K562 (cell line): ENCODE measurements at regions not wholly inside any gene's neighbourhood (a gene's known extent, or its start where the extent isn't known, plus 50 kb on each side); places are given as distances from the start of the nearest gene placed in this dataset.

Source experiments
- ATAC-seq: fragments of 200-7000 bp; cut with Tn5 transposase; 3 replicates; pipeline ENCODE4 v1.9.1; 2020; ENCODE audit warnings: moderate library complexity
- BruUV-seq: library from RNA; stranded (reverse); fragments of 400-500 nt; replicated peaks from 2 replicates; lab custom pipeline; 2021; lab: Mats Ljungman, UMichigan
- CTCF ChIA-PET: fragments of 300-600 bp; formaldehyde crosslinking; extraction: SDS; loops from one replicate; lab custom pipeline; 2021; ENCODE audit warnings: low intra/inter-chr PET ratio; lab: Yijun Ruan, JAX
- POLR2A ChIA-PET: fragments of 300-600, 350-650 bp; sonication (Branson Sonifier 250); formaldehyde crosslinking; extraction: SDS; loops from one replicate; lab custom pipeline; 2021; ENCODE audit warnings: antibody characterized with exemption, inconsistent platforms; lab: Yijun Ruan, JAX
- DNase-seq, 4 experiments: peaks; one replicate each; pipeline versions ENCODE4 v3.0.0 to v3.0.0-alpha.2; 2011 to 2018; ENCODE audit warnings: low spot score in 3 of 4, mixed read lengths in 3 of 4; ENCODE audit errors: extremely low read depth in 1 of 4
- FAIRE-seq: peaks from 2 replicates; lab custom pipeline; 2011; peaks lifted over from hg19 to GRCh38; lab: Jason Lieb, UNC
- H2AFZ ChIP-seq: 2 replicates; pipeline ENCODE4 v1.6.0; 2011; ENCODE audit warnings: low read depth, low read length, control low read depth, inconsistent platforms
- H3K27ac ChIP-seq: fragments of 200-600 bp; 3 replicates; pipeline ENCODE4 v1.8.0; 2011; ENCODE audit warnings: low read depth, mild to moderate bottlenecking, control low read depth, inconsistent platforms, low read length, moderate library complexity, mixed read lengths; ENCODE audit errors: extremely low read depth
- H3K27me3 ChIP-seq, 2 experiments: fragments of 300-600 bp in 1 of 2; 2 replicates in 1 of 2; 3 replicates in 1 of 2; pipeline versions ENCODE4 v1.6.0 to v1.8.0; 2011; ENCODE audit warnings: inconsistent platforms in 2 of 2, low read length in 2 of 2, mild to moderate bottlenecking in 1 of 2, mixed read lengths in 1 of 2, moderate library complexity in 1 of 2; ENCODE audit not compliant: control insufficient read depth in 2 of 2, insufficient read depth in 2 of 2
- H3K36me3 ChIP-seq: fragments of 300-600 bp; 3 replicates; pipeline ENCODE4 v1.8.0; 2011; ENCODE audit warnings: mild to moderate bottlenecking, low read length, inconsistent platforms; ENCODE audit not compliant: control insufficient read depth, insufficient read depth
- H3K4me1 ChIP-seq, 2 experiments: fragments of 200-600 bp in 1 of 2; replicated peaks in 1 of 2; 2 replicates in 1 of 2; 3 replicates in 1 of 2; pipeline versions ENCODE4 v1.5.1 to v1.8.0; 2011; ENCODE audit warnings: inconsistent platforms in 2 of 2, low read length in 2 of 2, mild to moderate bottlenecking in 1 of 2, mixed read lengths in 1 of 2, moderate library complexity in 1 of 2; ENCODE audit not compliant: control insufficient read depth in 2 of 2, insufficient read depth in 2 of 2
- H3K4me2 ChIP-seq: 2 replicates; pipeline ENCODE4 v1.6.1; 2011; ENCODE audit warnings: low read length, control low read depth, inconsistent platforms, mixed read lengths; ENCODE audit not compliant: insufficient read depth
- H3K4me3 ChIP-seq: fragments of 200-600 bp; sonication (generic), shearing (Covaris generic); 2 replicates; pipeline ENCODE4 v1.5.1; 2016; ENCODE audit warnings: control low read depth, inconsistent platforms
- H3K79me2 ChIP-seq: fragments of 200-600 bp; 3 replicates; pipeline ENCODE4 v1.8.0; 2011; ENCODE audit warnings: low read length, inconsistent platforms; ENCODE audit not compliant: control insufficient read depth, insufficient read depth
- H3K9ac ChIP-seq, 2 experiments: 2 replicates each; pipeline versions ENCODE4 v1.6.0 to v1.6.1; 2011; ENCODE audit warnings: low read depth in 2 of 2, low read length in 2 of 2, control low read depth in 1 of 2, inconsistent platforms in 1 of 2, mild to moderate bottlenecking in 1 of 2, mixed read lengths in 1 of 2; ENCODE audit not compliant: insufficient read depth in 1 of 2
- H3K9me1 ChIP-seq: one replicate; pipeline ENCODE4 v1.6.0; 2011; ENCODE audit warnings: inconsistent platforms, mild to moderate bottlenecking, low read length, moderate library complexity; ENCODE audit not compliant: control insufficient read depth, insufficient read depth
- H3K9me3 ChIP-seq: replicated peaks from 2 replicates; pipeline ENCODE4 v1.5.1; 2011; ENCODE audit warnings: low read depth, low read length, inconsistent platforms; ENCODE audit not compliant: control insufficient read depth, insufficient read depth
- H4K20me1 ChIP-seq: replicated peaks from 2 replicates; pipeline ENCODE4 v1.6.1; 2011; ENCODE audit warnings: low read length, inconsistent platforms, mixed read lengths; ENCODE audit not compliant: control insufficient read depth, insufficient read depth
- BHLHE40 ChIP-seq: IDR thresholded peaks from 2 replicates; pipeline ENCODE4 v1.6.1; 2011; ENCODE audit warnings: low read length, improper control_type of control experiment
- HDAC2 ChIP-seq: fragments of 450-650 bp; IDR thresholded peaks from 2 replicates; pipeline ENCODE4 v1.6.1; 2016; ENCODE audit warnings: mild to moderate bottlenecking
- OTX1 ChIP-seq: fragments of 450-650 bp; formaldehyde crosslinking; IDR thresholded peaks from 2 replicates; pipeline ENCODE4 v1.4.0; 2022; ENCODE audit warnings: mild to moderate bottlenecking
- whole genome bisulfite sequencing: fragments of 100-300 bp; shearing (Covaris generic); methylation state at CpG from one replicate; pipeline ENCODE4 v1.1.6; 2016; ENCODE audit warnings: low coverage, mixed read lengths; ENCODE audit not compliant: insufficient coverage; ENCODE audit errors: missing lambda C conversion rate; 5-methylcytosine and 5-hydroxymethylcytosine counted together
- in situ Hi-C: fragments of 300-500 bp; cut with MboI; formaldehyde crosslinking; loops from 4 replicates; pipeline ENCODE4 v1.15.0; 2018; ENCODE audit warnings: inconsistent platforms, mixed read lengths
- intact Hi-C: fragments of 100-400 bp; cut with micrococcal nuclease; formaldehyde crosslinking; loops from 2 replicates; pipeline ENCODE4 v1.14.2; 2022
- TF ChIP-seq, protein P1 (sequence below): fragments of 200-400 bp; formaldehyde crosslinking; IDR thresholded peaks from 2 replicates; pipeline ENCODE4 v1.6.1; 2017; ENCODE audit warnings: mild to moderate bottlenecking, low read depth, low read length, moderate library complexity
- TF ChIP-seq, protein P2 (sequence below): sonication (generic); formaldehyde crosslinking; IDR thresholded peaks from 2 replicates; pipeline ENCODE4 v1.8.0; 2023; ENCODE audit warnings: missing genetic modification reagents, mild to moderate bottlenecking, borderline replicate concordance

DNA sequence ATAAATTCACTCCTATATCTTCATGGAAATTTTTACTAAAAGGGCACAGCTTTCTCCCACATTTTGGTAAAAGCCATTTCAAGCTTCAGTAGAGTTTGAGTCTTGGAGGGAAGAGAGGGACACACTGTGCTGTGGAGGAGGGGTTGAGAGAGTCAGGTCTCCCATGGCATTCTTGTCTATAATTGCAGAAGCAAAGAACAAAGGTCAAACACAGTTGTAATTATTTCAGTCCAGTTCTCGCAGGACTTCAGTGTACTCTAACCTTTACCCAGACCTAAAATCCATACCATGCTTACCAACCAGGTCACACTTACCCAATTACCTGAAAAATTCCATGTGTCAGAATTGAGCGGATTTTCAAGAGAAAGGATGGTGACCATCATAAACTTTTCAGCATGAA, 298.4 kb downstream of the XPNPEP1 start:
- Histone ChIP-seq H3K27me3 (no peaks in the 10 kb centered on the region), H4K20me1 (no peaks in the 10 kb centered on the region), H3K9ac (no peak overlapping the region), H3K36me3 (no peaks in the 10 kb centered on the region), H3K79me2 (no peaks in the 10 kb centered on the region), H3K4me2 (no peak overlapping the region), H3K4me1 (no peaks in the 10 kb centered on the region), H2AFZ (no peak overlapping the region), H3K4me3 (no peak overlapping the region), H3K9me1 (no peaks in the 10 kb centered on the region), H3K9me3 (no peaks in the 10 kb centered on the region), H3K27ac (no peak overlapping the region)
- BruUV-seq = no TSS peak
- DNase-seq (no peak), ATAC-seq (no peak), FAIRE-seq (no peak)
- POLR2A ChIA-PET = no interaction called here
- CTCF ChIA-PET = no interaction called here
- TF ChIP-seq, protein P1, sequence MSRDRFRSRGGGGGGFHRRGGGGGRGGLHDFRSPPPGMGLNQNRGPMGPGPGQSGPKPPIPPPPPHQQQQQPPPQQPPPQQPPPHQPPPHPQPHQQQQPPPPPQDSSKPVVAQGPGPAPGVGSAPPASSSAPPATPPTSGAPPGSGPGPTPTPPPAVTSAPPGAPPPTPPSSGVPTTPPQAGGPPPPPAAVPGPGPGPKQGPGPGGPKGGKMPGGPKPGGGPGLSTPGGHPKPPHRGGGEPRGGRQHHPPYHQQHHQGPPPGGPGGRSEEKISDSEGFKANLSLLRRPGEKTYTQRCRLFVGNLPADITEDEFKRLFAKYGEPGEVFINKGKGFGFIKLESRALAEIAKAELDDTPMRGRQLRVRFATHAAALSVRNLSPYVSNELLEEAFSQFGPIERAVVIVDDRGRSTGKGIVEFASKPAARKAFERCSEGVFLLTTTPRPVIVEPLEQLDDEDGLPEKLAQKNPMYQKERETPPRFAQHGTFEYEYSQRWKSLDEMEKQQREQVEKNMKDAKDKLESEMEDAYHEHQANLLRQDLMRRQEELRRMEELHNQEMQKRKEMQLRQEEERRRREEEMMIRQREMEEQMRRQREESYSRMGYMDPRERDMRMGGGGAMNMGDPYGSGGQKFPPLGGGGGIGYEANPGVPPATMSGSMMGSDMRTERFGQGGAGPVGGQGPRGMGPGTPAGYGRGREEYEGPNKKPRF = no peak
- TF ChIP-seq OTX1 (CRISPR knock-in tag) (no peak), BHLHE40 (no peak), HDAC2 (no peak)
- TF ChIP-seq, protein P2, sequence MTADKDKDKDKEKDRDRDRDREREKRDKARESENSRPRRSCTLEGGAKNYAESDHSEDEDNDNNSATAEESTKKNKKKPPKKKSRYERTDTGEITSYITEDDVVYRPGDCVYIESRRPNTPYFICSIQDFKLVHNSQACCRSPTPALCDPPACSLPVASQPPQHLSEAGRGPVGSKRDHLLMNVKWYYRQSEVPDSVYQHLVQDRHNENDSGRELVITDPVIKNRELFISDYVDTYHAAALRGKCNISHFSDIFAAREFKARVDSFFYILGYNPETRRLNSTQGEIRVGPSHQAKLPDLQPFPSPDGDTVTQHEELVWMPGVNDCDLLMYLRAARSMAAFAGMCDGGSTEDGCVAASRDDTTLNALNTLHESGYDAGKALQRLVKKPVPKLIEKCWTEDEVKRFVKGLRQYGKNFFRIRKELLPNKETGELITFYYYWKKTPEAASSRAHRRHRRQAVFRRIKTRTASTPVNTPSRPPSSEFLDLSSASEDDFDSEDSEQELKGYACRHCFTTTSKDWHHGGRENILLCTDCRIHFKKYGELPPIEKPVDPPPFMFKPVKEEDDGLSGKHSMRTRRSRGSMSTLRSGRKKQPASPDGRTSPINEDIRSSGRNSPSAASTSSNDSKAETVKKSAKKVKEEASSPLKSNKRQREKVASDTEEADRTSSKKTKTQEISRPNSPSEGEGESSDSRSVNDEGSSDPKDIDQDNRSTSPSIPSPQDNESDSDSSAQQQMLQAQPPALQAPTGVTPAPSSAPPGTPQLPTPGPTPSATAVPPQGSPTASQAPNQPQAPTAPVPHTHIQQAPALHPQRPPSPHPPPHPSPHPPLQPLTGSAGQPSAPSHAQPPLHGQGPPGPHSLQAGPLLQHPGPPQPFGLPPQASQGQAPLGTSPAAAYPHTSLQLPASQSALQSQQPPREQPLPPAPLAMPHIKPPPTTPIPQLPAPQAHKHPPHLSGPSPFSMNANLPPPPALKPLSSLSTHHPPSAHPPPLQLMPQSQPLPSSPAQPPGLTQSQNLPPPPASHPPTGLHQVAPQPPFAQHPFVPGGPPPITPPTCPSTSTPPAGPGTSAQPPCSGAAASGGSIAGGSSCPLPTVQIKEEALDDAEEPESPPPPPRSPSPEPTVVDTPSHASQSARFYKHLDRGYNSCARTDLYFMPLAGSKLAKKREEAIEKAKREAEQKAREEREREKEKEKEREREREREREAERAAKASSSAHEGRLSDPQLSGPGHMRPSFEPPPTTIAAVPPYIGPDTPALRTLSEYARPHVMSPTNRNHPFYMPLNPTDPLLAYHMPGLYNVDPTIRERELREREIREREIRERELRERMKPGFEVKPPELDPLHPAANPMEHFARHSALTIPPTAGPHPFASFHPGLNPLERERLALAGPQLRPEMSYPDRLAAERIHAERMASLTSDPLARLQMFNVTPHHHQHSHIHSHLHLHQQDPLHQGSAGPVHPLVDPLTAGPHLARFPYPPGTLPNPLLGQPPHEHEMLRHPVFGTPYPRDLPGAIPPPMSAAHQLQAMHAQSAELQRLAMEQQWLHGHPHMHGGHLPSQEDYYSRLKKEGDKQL (CRISPR knock-in tag) = no peak
- intact Hi-C loops = no loop called here
- 0% methylated on average over 2 of the region's 2 CpGs for WGBS
- in situ Hi-C loops = no loop called here
